K562 (cell line): ENCODE measurements at regions not wholly inside any gene's neighbourhood (a gene's known extent, or its start where the extent isn't known, plus 50 kb on each side); places are given as distances from the start of the nearest gene placed in this dataset.

Source experiments
- ATAC-seq: fragments of 200-7000 bp; cut with Tn5 transposase; 3 replicates; pipeline ENCODE4 v1.9.1; 2020; ENCODE audit warnings: moderate library complexity
- BruUV-seq: library from RNA; stranded (reverse); fragments of 400-500 nt; replicated peaks from 2 replicates; lab custom pipeline; 2021; lab: Mats Ljungman, UMichigan
- CTCF ChIA-PET: fragments of 300-600 bp; formaldehyde crosslinking; extraction: SDS; loops from one replicate; lab custom pipeline; 2021; ENCODE audit warnings: low intra/inter-chr PET ratio; lab: Yijun Ruan, JAX
- POLR2A ChIA-PET: fragments of 300-600, 350-650 bp; sonication (Branson Sonifier 250); formaldehyde crosslinking; extraction: SDS; loops from one replicate; lab custom pipeline; 2021; ENCODE audit warnings: antibody characterized with exemption, inconsistent platforms; lab: Yijun Ruan, JAX
- DNase-seq, 4 experiments: peaks; one replicate each; pipeline versions ENCODE4 v3.0.0 to v3.0.0-alpha.2; 2011 to 2018; ENCODE audit warnings: low spot score in 3 of 4, mixed read lengths in 3 of 4; ENCODE audit errors: extremely low read depth in 1 of 4
- FAIRE-seq: peaks from 2 replicates; lab custom pipeline; 2011; peaks lifted over from hg19 to GRCh38; lab: Jason Lieb, UNC
- H2AFZ ChIP-seq: 2 replicates; pipeline ENCODE4 v1.6.0; 2011; ENCODE audit warnings: low read depth, low read length, control low read depth, inconsistent platforms
- H3K27ac ChIP-seq: fragments of 200-600 bp; 3 replicates; pipeline ENCODE4 v1.8.0; 2011; ENCODE audit warnings: low read depth, mild to moderate bottlenecking, control low read depth, inconsistent platforms, low read length, moderate library complexity, mixed read lengths; ENCODE audit errors: extremely low read depth
- H3K27me3 ChIP-seq, 2 experiments: fragments of 300-600 bp in 1 of 2; 2 replicates in 1 of 2; 3 replicates in 1 of 2; pipeline versions ENCODE4 v1.6.0 to v1.8.0; 2011; ENCODE audit warnings: inconsistent platforms in 2 of 2, low read length in 2 of 2, mild to moderate bottlenecking in 1 of 2, mixed read lengths in 1 of 2, moderate library complexity in 1 of 2; ENCODE audit not compliant: control insufficient read depth in 2 of 2, insufficient read depth in 2 of 2
- H3K36me3 ChIP-seq: fragments of 300-600 bp; 3 replicates; pipeline ENCODE4 v1.8.0; 2011; ENCODE audit warnings: mild to moderate bottlenecking, low read length, inconsistent platforms; ENCODE audit not compliant: control insufficient read depth, insufficient read depth
- H3K4me1 ChIP-seq, 2 experiments: fragments of 200-600 bp in 1 of 2; replicated peaks in 1 of 2; 2 replicates in 1 of 2; 3 replicates in 1 of 2; pipeline versions ENCODE4 v1.5.1 to v1.8.0; 2011; ENCODE audit warnings: inconsistent platforms in 2 of 2, low read length in 2 of 2, mild to moderate bottlenecking in 1 of 2, mixed read lengths in 1 of 2, moderate library complexity in 1 of 2; ENCODE audit not compliant: control insufficient read depth in 2 of 2, insufficient read depth in 2 of 2
- H3K4me2 ChIP-seq: 2 replicates; pipeline ENCODE4 v1.6.1; 2011; ENCODE audit warnings: low read length, control low read depth, inconsistent platforms, mixed read lengths; ENCODE audit not compliant: insufficient read depth
- H3K4me3 ChIP-seq: fragments of 200-600 bp; sonication (generic), shearing (Covaris generic); 2 replicates; pipeline ENCODE4 v1.5.1; 2016; ENCODE audit warnings: control low read depth, inconsistent platforms
- H3K79me2 ChIP-seq: fragments of 200-600 bp; 3 replicates; pipeline ENCODE4 v1.8.0; 2011; ENCODE audit warnings: low read length, inconsistent platforms; ENCODE audit not compliant: control insufficient read depth, insufficient read depth
- H3K9ac ChIP-seq, 2 experiments: 2 replicates each; pipeline versions ENCODE4 v1.6.0 to v1.6.1; 2011; ENCODE audit warnings: low read depth in 2 of 2, low read length in 2 of 2, control low read depth in 1 of 2, inconsistent platforms in 1 of 2, mild to moderate bottlenecking in 1 of 2, mixed read lengths in 1 of 2; ENCODE audit not compliant: insufficient read depth in 1 of 2
- H3K9me1 ChIP-seq: one replicate; pipeline ENCODE4 v1.6.0; 2011; ENCODE audit warnings: inconsistent platforms, mild to moderate bottlenecking, low read length, moderate library complexity; ENCODE audit not compliant: control insufficient read depth, insufficient read depth
- H3K9me3 ChIP-seq: replicated peaks from 2 replicates; pipeline ENCODE4 v1.5.1; 2011; ENCODE audit warnings: low read depth, low read length, inconsistent platforms; ENCODE audit not compliant: control insufficient read depth, insufficient read depth
- H4K20me1 ChIP-seq: replicated peaks from 2 replicates; pipeline ENCODE4 v1.6.1; 2011; ENCODE audit warnings: low read length, inconsistent platforms, mixed read lengths; ENCODE audit not compliant: control insufficient read depth, insufficient read depth
- C11orf30 ChIP-seq: fragments of 450-650 bp; IDR thresholded peaks from 2 replicates; pipeline ENCODE4 v1.6.1; 2016; ENCODE audit warnings: low read depth, mild to moderate bottlenecking
- DNMT1 ChIP-seq: fragments of 450-650 bp; IDR thresholded peaks from 2 replicates; pipeline ENCODE4 v1.6.1; 2016; ENCODE audit warnings: antibody characterized with exemption, mild to moderate bottlenecking
- MAFG ChIP-seq: fragments of 450-650 bp; conservative IDR thresholded peaks from 2 replicates; pipeline ENCODE4 v1.6.1; 2016; ENCODE audit warnings: missing genetic modification characterization, missing compliant biosample characterization
- NFE2 ChIP-seq: IDR thresholded peaks from 2 replicates; pipeline ENCODE4 v1.6.1; 2014; ENCODE audit warnings: antibody characterized with exemption, low read depth
- POLR2G ChIP-seq: fragments of 200-400 bp; formaldehyde crosslinking; IDR thresholded peaks from 2 replicates; pipeline ENCODE4 v1.6.1; 2017; ENCODE audit warnings: low read depth, mild to moderate bottlenecking, antibody characterized with exemption, low read length, moderate library complexity
- SMARCE1 ChIP-seq: fragments of 450-650 bp; IDR thresholded peaks from 2 replicates; pipeline ENCODE4 v1.7.1; 2016; ENCODE audit warnings: mild to moderate bottlenecking
- ZFP1 ChIP-seq: fragments of 450-650 bp; formaldehyde crosslinking; IDR thresholded peaks from 2 replicates; pipeline ENCODE4 v1.4.0; 2020; ENCODE audit warnings: mild to moderate bottlenecking, mixed read lengths
- ZNF316 ChIP-seq: fragments of 450-650 bp; IDR thresholded peaks from 2 replicates; pipeline ENCODE4 v1.6.1; 2016
- ZNF695 ChIP-seq: fragments of 450-650 bp; formaldehyde crosslinking; IDR thresholded peaks from 2 replicates; pipeline ENCODE4 v1.4.0; 2020; ENCODE audit warnings: mild to moderate bottlenecking, moderate library complexity
- WGBS: fragments of 100-300 bp; shearing (Covaris generic); methylation state at CpG from one replicate; pipeline ENCODE4 v1.1.6; 2016; ENCODE audit warnings: low coverage, mixed read lengths; ENCODE audit not compliant: insufficient coverage; ENCODE audit errors: missing lambda C conversion rate; 5-methylcytosine and 5-hydroxymethylcytosine counted together
- in situ Hi-C: fragments of 300-500 bp; cut with MboI; formaldehyde crosslinking; loops from 4 replicates; pipeline ENCODE4 v1.15.0; 2018; ENCODE audit warnings: inconsistent platforms, mixed read lengths
- intact Hi-C: fragments of 100-400 bp; cut with micrococcal nuclease; formaldehyde crosslinking; loops from 2 replicates; pipeline ENCODE4 v1.14.2; 2022

- TF ChIP-seq SMARCE1 (no peak), DNMT1 (no peak), POLR2G (no peak), ZFP1 (no peak)
- TF ChIP-seq, all 486 proteins: peak for 0
Measured at GRCh38 chr7:22584179-22584578, 84.2 kb upstream of the STEAP1B start (continued).

- TF ChIP-seq MAFG (tag) (peak; percentile 39; the same call in 1 of the 2 replicates), C11orf30 (peak; percentile 37; the same call in 1 of the 2 replicates), NFE2 (peak; percentile 31; the same call in 1 of the 2 replicates), ZNF695 (no peak), ZNF316 (peak; percentile 63)
- TF ChIP-seq, all 486 proteins: peak for 4
- intact Hi-C loops (no loop called here), in situ Hi-C loops (no loop called here)
- Histone ChIP-seq H3K4me2 (no peak overlapping the region), H2AFZ (no peak overlapping the region), H3K9me3 (no peaks in the 10 kb centered on the region), H3K79me2 (no peaks in the 10 kb centered on the region), H3K4me1 (peaks cover 3 to 6% of the 10 kb centered on the region in 2 experiments; a peak in 4 of 5 replicates), H3K4me3 (no peak overlapping the region), H3K27ac (no peak overlapping the region), H4K20me1 (no peaks in the 10 kb centered on the region), H3K27me3 (no peaks in the 10 kb centered on the region), H3K36me3 (no peaks in the 10 kb centered on the region), H3K9ac (no peak overlapping the region), H3K9me1 (no peaks in the 10 kb centered on the region)
- ATAC-seq (peak; percentile 59), DNase-seq (no peak), FAIRE-seq (peak; percentile 49)
- WGBS, result 54% methylated on average over 7 of the region's 7 CpGs
- POLR2A ChIA-PET, result interaction anchor here (0.6 to 1.3 kb wide), 3 partner anchors 145 to 694 kb away, joined by 3 to 4 read pairs (median 3); partner anchors contain the start of gene KLHL7
- BruUV-seq, result no TSS peak
- CTCF ChIA-PET, result no interaction called here
Measured at GRCh38 chr7:22582863-22583622, 83.1 kb upstream of the STEAP1B start.
